ENCODE measurements at regions not wholly inside any gene's neighbourhood (a gene's known extent, or its start where the extent isn't known, plus 50 kb on each side); places are given as distances from the start of the nearest gene placed in this dataset.
"Not testable (repeated sequence)": the region's sequence is repeated elsewhere in the genome, so short reads cannot be mapped to it uniquely, and the experiment has no call there.

DNA sequence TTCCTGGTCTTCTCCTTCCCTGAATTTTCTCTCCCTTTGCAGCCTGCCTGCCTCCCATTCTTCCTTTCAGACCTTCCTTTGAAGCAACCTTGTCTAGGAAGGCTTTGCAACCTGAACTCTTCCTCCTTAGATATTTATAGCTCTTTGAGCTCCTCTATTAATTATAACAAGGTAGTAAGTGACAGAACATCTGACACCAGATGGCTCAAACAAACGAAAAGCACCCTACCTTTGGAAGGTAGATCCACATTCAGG is 57.2 kb upstream of the SLC1A4 start:
- Histone ChIP-seq H3K4me1 (ENCODE audit: control insufficient read depth in 5 of 5, insufficient read depth in 5 of 5, low read length in 5 of 5) (no peaks in the 10 kb centered on the region), H3K9me3 (ENCODE audit: control insufficient read depth in 4 of 4, insufficient read depth in 3 of 4, low read length in 3 of 4) (no peaks in the 10 kb centered on the region), H3K4me3 (no peak overlapping the region), H3K27me3 (ENCODE audit: control insufficient read depth in 3 of 3, insufficient read depth in 3 of 3, low read length in 2 of 3) (peaks cover 0 to 4% (median 0%) of the 10 kb centered on the region in 3 donors), H3K9ac (ENCODE audit: insufficient read depth in 1 of 2, low read length in 2 of 2) (no peak overlapping the region), H3K36me3 (ENCODE audit: control insufficient read depth in 4 of 4, insufficient read depth in 4 of 4, low read length in 4 of 4) (no peaks in the 10 kb centered on the region), H3K27ac (ENCODE audit: low read depth in 1 of 2, low read length in 1 of 2) (no peak overlapping the region)
- no peak for TF ChIP-seq CTCF (IDR thresholded peaks at IDR 0.05; ENCODE audit: control extremely low read depth, extremely low read depth)
- ATAC-seq (ENCODE audit: insufficient read depth, low FRiP score) (no peak), DNase-seq (no peak)
- WGBS, 2 donors = 47 to 56% methylated on average over 1 of the region's 1 CpG

DNA sequence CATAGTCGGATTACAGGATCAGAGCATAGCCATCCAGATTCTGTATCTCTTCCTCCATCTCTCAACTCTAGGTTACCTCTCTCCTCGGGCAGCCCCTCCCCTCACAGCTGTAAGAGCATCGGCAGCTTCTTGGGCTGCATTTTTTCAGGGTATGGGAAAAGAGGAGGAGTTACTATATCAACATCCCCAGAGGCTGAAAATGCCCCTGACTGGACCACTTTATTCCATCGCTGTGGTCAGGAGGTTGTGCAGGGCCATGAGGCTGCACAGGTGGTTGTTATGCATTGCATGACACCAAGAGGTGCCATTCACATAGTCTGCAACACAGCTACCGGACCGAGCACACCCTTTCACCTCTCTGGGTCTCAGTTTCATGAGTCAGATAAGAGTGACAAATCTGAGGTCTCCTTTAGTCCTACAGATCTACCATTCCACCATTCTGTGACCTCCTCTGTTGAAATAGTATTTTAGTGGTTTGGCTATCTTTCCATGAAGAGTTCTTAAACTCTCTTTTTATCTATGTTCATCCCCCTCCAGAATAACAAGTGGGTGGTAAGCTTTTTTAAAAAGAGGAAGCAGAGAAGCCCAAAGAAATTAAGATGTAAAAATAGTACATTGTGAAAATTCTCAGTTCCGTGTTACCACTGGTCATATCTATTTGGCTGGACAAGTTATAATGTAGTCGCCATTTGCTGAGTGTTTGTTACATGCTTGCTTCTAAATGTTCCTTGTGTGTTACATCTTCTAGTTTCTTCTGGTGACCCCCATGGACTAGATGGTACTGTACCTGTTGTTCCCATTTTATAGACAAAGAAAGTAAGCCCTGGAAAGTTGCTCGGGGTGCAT is 56.6 kb upstream of the SLC1A4 start:
- no peak overlapping the region for H3K4me3 ChIP-seq
- ATAC-seq (ENCODE audit: insufficient read depth, low FRiP score) (no peak), DNase-seq (no peak)
- no peaks in the 10 kb centered on the region for H3K9me3 ChIP-seq (ENCODE audit: control insufficient read depth in 4 of 4, insufficient read depth in 3 of 4, low read length in 3 of 4)
- H3K27me3 ChIP-seq (ENCODE audit: control insufficient read depth in 3 of 3, insufficient read depth in 3 of 3, low read length in 2 of 3) = peaks cover 0 to 4% (median 0%) of the 10 kb centered on the region in 3 donors
- TF ChIP-seq CTCF (IDR thresholded peaks at IDR 0.05; ENCODE audit: control extremely low read depth, extremely low read depth) = no peak
- H3K9ac ChIP-seq (ENCODE audit: insufficient read depth in 1 of 2, low read length in 2 of 2) = no peak overlapping the region
- no peaks in the 10 kb centered on the region for H3K4me1 ChIP-seq (ENCODE audit: control insufficient read depth in 5 of 5, insufficient read depth in 5 of 5, low read length in 5 of 5)
- no peaks in the 10 kb centered on the region for H3K36me3 ChIP-seq (ENCODE audit: control insufficient read depth in 4 of 4, insufficient read depth in 4 of 4, low read length in 4 of 4)
- 48 to 63% methylated on average over 9 of the region's 9 CpGs for WGBS, 2 donors
- peak overlapping the region in 1 of 2 donors; percentile 41 for H3K27ac ChIP-seq (ENCODE audit: low read depth in 1 of 2, low read length in 1 of 2)

GRCh38 chr2:64934530-64934929 is 54.7 kb upstream of the SLC1A4 start:
- no peak overlapping the region for H3K9ac ChIP-seq (ENCODE audit: insufficient read depth in 1 of 2, low read length in 2 of 2)
- H3K27ac ChIP-seq (ENCODE audit: low read depth in 1 of 2, low read length in 1 of 2) = no peak overlapping the region
- ATAC-seq (ENCODE audit: insufficient read depth, low FRiP score) = no peak
- H3K36me3 ChIP-seq (ENCODE audit: control insufficient read depth in 4 of 4, insufficient read depth in 4 of 4, low read length in 4 of 4) = no peaks in the 10 kb centered on the region
- no peaks in the 10 kb centered on the region for H3K9me3 ChIP-seq (ENCODE audit: control insufficient read depth in 4 of 4, insufficient read depth in 3 of 4, low read length in 3 of 4)
- peaks cover 0 to 4% (median 0%) of the 10 kb centered on the region in 3 donors for H3K27me3 ChIP-seq (ENCODE audit: control insufficient read depth in 3 of 3, insufficient read depth in 3 of 3, low read length in 2 of 3)
- 84 to 90% methylated on average over 4 of the region's 4 CpGs for WGBS, 2 donors
- no peak for DNase-seq
- TF ChIP-seq CTCF (IDR thresholded peaks at IDR 0.05; ENCODE audit: control extremely low read depth, extremely low read depth) = no peak
- H3K4me3 ChIP-seq = no peak overlapping the region
- no peaks in the 10 kb centered on the region for H3K4me1 ChIP-seq (ENCODE audit: control insufficient read depth in 5 of 5, insufficient read depth in 5 of 5, low read length in 5 of 5)

GRCh38 chr2:64936809-64937208 is 52.4 kb upstream of the SLC1A4 start:
- Histone ChIP-seq H3K4me3 (no peak overlapping the region), H3K9me3 (ENCODE audit: control insufficient read depth in 4 of 4, insufficient read depth in 3 of 4, low read length in 3 of 4) (no peaks in the 10 kb centered on the region), H3K27ac (ENCODE audit: low read depth in 1 of 2, low read length in 1 of 2) (no peak overlapping the region), H3K9ac (ENCODE audit: insufficient read depth in 1 of 2, low read length in 2 of 2) (no peak overlapping the region), H3K4me1 (ENCODE audit: control insufficient read depth in 5 of 5, insufficient read depth in 5 of 5, low read length in 5 of 5) (no peaks in the 10 kb centered on the region), H3K36me3 (ENCODE audit: control insufficient read depth in 4 of 4, insufficient read depth in 4 of 4, low read length in 4 of 4) (no peaks in the 10 kb centered on the region), H3K27me3 (ENCODE audit: control insufficient read depth in 3 of 3, insufficient read depth in 3 of 3, low read length in 2 of 3) (peaks cover 0 to 4% (median 0%) of the 10 kb centered on the region in 3 donors)
- TF ChIP-seq CTCF (IDR thresholded peaks at IDR 0.05; ENCODE audit: control extremely low read depth, extremely low read depth) = no peak
- WGBS, 2 donors = 91 to 94% methylated on average over 1 of the region's 1 CpG
- DNase-seq (no peak), ATAC-seq (ENCODE audit: insufficient read depth, low FRiP score) (no peak)

- 84 to 85% methylated on average over 5 of the region's 5 CpGs for WGBS, 2 donors
- not testable (repeated sequence) for H3K9me3 ChIP-seq (ENCODE audit: control insufficient read depth in 4 of 4, insufficient read depth in 3 of 4, low read length in 3 of 4); ATAC-seq (ENCODE audit: insufficient read depth, low FRiP score); DNase-seq; H3K27me3 ChIP-seq (ENCODE audit: control insufficient read depth in 3 of 3, insufficient read depth in 3 of 3, low read length in 2 of 3); H3K4me1 ChIP-seq (ENCODE audit: control insufficient read depth in 5 of 5, insufficient read depth in 5 of 5, low read length in 5 of 5); H3K4me3 ChIP-seq; H3K9ac ChIP-seq (ENCODE audit: insufficient read depth in 1 of 2, low read length in 2 of 2); H3K27ac ChIP-seq (ENCODE audit: low read depth in 1 of 2, low read length in 1 of 2); H3K36me3 ChIP-seq (ENCODE audit: control insufficient read depth in 4 of 4, insufficient read depth in 4 of 4, low read length in 4 of 4)
Measured at GRCh38 chr2:64937314-64937686, 51.9 kb upstream of the SLC1A4 start.
